OCI-LY1 (cell line): ENCODE measurements at regions not wholly inside any gene's neighbourhood (a gene's known extent, or its start where the extent isn't known, plus 50 kb on each side); places are given as distances from the start of the nearest gene placed in this dataset.

Source experiments
- CTCF ChIP-seq: fragments of 200-600 bp; sonication (generic), shearing (Covaris generic); IDR thresholded peaks from 2 replicates; pipeline ENCODE4 v1.5.1; 2017; ENCODE audit warnings: mild to moderate bottlenecking, antibody characterized with exemption, low read length, moderate library complexity, mixed read lengths
- EZH2 ChIP-seq: fragments of 200-600 bp; sonication (generic), shearing (Covaris generic); IDR thresholded peaks from 2 replicates; pipeline ENCODE4 v1.8.0; 2017; ENCODE audit warnings: borderline replicate concordance, mixed run types, mild to moderate bottlenecking, antibody characterized with exemption, low read length, moderate library complexity, mixed read lengths

GRCh38 chr16:64092271-64092670, 1029.6 kb downstream of the CDH11 start:
- no peak for TF ChIP-seq CTCF
- TF ChIP-seq EZH2 = no peak
